HG03575 (cell line): ENCODE measurements at regions not wholly inside any gene's neighbourhood (a gene's known extent, or its start where the extent isn't known, plus 50 kb on each side); places are given as distances from the start of the nearest gene placed in this dataset.

Source experiments
- ATAC-seq: cut with Tn5 transposase; IDR thresholded peaks from one replicate; pipeline ENCODE4 v1.9.1; 2021; ENCODE audit not compliant: unreplicated experiment, insufficient number of reproducible peaks, low FRiP score; ENCODE audit errors: extremely low read depth

DNA sequence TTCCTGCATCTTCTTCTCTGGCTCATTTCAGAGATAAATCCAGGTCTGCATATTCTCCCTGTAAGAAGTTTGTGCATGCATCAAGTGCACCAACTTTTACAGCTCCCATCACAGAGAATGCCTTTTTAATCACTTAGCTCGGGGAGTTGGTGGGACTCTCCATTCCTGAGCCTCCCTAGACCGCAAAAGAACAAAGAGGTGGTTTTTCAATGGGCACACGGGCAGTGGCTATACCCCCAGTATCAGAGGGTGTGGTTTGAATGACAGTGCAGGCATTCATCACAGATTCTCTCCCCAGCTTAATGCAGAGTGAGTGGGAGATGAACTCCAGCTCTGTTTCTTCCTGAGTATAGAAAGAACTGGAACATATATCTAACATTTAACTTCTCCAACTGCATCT lies 264.7 kb upstream of the NR4A3 start:
- ATAC-seq, result no peak

- no peak for ATAC-seq
Measured at GRCh38 chr9:99557816-99558215, 263.9 kb upstream of the NR4A3 start.

GRCh38 chr9:99559776-99560175 lies 261.9 kb upstream of the NR4A3 start:
- ATAC-seq, result no peak

- ATAC-seq, result no peak
Measured at GRCh38 chr9:99560561-99560960, 261.1 kb upstream of the NR4A3 start.

DNA sequence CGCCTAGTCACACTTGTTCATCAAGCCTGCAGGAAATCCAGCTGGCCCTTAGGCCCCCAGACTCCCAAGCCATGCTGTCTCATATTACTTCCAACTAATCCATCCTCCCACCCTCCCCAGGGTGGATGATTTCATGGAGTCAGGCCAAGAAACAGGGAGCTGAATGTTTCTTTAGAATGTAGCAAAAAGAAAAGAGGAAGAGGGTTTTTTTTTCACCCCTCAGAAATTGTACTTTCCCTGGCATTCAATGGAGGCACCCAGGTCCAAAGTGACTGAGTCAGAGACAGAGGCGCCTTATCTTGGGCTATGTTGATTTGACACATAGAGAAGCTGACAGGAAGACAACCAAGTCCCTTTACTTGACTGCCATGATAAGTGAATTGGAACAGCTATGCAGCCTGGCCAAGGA lies 260.2 kb upstream of the NR4A3 start:
- ATAC-seq, result no peak

DNA sequence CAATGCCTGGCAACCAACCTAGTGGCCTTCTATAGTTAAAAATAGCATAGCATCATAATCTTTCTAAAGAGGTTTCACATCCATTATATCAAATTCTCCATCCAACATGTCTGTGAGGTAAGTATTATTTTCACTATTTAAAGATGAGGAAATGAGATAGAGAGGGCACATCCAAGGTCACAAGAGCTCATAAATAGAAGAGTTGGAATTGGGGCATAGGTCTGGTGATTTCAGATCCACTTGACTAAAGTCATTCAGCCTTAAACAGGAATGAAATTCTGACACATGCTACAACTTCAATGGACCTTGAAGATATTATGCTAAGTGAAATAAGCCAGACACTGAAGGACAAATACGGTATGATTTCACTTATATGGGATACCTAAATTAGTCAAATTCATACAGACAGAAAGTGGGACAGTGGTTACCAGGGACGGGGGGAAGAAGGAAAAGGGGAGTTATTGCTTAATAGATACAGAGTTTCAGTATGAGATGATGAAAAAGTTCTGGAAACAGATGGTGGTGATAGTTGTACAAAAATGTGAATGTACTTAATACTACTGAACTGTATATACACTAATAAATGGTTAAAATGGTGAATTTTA lies 259.6 kb upstream of the NR4A3 start:
- no peak for ATAC-seq

DNA sequence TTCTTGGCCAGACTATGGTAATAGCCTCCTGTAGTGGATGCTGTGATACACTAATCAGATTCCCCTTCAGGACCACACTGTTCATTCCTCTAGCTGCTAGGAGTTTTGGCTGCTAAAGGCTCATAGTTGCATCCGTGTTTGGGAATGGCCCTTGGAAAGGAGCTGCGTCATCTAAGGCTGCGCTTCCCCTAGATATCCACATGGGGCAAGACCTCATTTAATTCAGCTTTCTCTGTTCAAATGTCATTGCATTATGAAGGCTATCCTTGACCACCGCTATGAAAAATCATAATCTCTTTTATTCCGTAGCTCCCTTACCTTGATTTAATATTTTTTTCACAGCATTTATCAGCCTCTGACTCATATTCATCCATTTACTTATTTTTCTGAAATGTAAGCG lies 258.3 kb upstream of the NR4A3 start:
- ATAC-seq, result no peak

GRCh38 chr9:99565203-99565602 lies 256.5 kb upstream of the NR4A3 start:
- ATAC-seq, result no peak

- no peak for ATAC-seq
Measured at GRCh38 chr9:99567436-99567835, 254.2 kb upstream of the NR4A3 start.

- no peak for ATAC-seq
Measured at GRCh38 chr9:99569840-99570239, 251.8 kb upstream of the NR4A3 start.

GRCh38 chr9:99572567-99572966 lies 249.1 kb upstream of the NR4A3 start:
- ATAC-seq, result no peak

DNA sequence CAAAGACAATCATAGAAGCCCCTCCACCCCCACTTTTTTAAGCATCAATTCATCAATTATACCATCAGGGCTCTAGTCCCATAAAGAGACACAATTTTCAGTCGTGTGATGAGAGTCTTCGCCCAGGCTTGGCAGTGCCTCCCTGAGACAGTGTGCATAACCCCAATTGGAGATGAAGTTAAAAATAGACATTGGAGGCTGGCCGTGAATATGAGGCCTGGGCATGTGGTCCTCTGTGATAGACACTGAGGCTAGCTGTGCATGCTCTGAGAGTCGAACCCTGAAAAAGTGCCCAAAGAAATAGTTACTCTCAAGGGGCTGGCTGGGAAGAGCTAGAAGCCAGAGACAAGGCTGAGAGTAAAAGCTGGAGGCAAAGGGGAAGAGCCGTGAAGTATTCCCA lies 248.6 kb upstream of the NR4A3 start:
- ATAC-seq, result no peak

GRCh38 chr9:99573886-99574285 lies 247.8 kb upstream of the NR4A3 start:
- no peak for ATAC-seq

DNA sequence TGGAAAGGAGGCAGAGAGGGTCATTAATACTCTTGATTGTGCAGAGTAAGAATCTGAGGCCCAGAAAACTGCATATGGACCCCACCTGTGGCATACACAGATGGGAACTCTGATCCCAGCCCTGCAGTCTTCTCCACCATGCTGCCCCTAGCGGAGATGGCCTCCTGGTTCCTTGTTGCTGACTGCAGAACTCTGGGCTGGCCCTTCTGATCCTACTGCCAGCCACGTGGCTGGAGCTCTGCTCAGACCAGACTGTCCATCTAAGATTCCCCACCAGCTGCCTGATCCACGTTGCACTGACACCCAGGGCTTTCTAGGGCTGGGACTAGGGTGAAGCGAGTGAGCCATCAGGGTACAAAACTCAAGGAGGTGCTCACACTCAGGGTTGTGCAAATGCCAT lies 245.7 kb upstream of the NR4A3 start:
- no peak for ATAC-seq

- ATAC-seq, result no peak
Measured at GRCh38 chr9:99576876-99577275, 244.8 kb upstream of the NR4A3 start.

DNA sequence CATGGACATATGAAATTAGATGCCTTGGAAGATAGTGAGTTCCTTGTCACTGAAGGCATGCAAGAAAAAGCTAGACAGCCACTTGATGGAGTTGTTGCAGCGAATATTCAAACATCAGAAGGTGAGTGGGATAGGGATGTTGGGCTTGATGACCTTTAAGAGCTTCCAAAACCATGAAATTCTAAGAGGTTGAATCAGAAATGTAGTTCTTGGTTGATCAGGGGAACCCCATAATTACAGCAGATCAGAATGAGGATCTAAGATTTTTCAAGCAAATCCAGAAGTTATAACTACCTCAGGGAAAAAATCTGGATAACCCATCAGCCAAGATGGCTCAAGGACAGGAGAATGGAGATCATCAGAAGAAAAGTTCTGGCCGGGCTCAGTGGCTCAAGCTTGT lies 244.3 kb upstream of the NR4A3 start:
- no peak for ATAC-seq

DNA sequence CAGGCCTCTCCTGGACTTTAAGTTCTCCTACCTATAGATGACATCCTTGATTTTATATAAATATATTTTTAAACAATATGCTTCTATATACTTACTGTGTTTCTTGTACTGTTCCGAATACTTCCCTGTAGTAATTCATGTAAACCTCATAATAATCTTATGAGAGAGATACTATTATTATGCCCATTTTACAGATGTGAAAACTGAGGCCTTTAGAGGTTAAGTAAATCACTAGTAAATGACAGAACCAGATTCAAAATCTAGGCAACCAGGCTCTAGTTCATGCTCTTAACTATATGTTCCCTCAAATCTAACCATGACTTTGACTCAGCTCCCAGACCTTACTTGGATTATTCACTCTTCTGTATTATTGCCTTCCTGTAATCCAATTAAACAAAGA lies 243.0 kb upstream of the NR4A3 start:
- ATAC-seq, result no peak

- ATAC-seq, result no peak
Measured at GRCh38 chr9:99579964-99580363, 241.7 kb upstream of the NR4A3 start.

- no peak for ATAC-seq
Measured at GRCh38 chr9:99582814-99583213, 238.9 kb upstream of the NR4A3 start.

- no peak for ATAC-seq
Measured at GRCh38 chr9:99588299-99588698, 233.4 kb upstream of the NR4A3 start.

DNA sequence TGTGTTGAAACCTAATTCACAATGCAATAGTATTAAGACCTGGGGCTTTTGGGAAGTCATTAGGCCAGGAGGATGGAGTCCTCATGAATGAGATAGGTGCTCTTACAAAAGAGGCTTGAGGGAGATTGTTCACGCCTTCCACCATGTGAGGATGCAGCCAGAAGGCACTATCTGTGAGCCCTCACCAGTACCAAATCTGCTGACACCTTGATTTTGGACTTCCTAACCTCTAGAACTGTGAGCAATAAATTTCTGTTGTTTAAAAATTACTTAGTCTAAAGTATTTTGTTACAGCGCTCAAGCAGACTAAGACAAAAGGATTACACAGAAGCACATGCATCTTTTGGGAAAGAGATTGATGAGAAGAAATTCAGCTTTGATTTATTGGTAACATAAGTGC lies 232.9 kb upstream of the NR4A3 start:
- ATAC-seq, result no peak

DNA sequence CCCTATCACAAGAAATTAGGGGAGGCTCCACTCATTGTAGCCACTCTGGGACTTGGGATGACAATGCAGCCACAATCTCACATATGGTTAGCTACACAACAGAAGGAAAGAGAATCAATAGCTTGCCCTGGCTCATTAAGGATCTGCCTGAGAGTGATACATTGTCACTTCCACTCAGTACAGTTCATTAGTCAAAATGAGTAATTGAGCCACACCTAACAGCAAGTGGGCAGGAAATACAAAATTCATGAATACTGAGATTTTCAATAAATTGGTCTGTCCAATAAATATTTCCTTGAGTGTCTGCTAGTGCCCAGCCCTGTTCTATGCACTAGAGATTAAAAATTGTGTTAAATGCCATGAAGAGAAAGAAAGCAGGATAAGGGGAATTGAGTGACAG lies 231.3 kb upstream of the NR4A3 start:
- no peak for ATAC-seq
